H1 (cell line): ENCODE measurements at regions not wholly inside any gene's neighbourhood (a gene's known extent, or its start where the extent isn't known, plus 50 kb on each side); places are given as distances from the start of the nearest gene placed in this dataset.

Source experiments
- CTCF ChIA-PET: fragments of 300-600 bp; sonication (Branson Sonifier 250); formaldehyde crosslinking; loops from one replicate; lab custom pipeline; 2021; ENCODE audit not compliant: partially characterized antibody; lab: Charles Lee
- POLR2A ChIA-PET: fragments of 300-600 bp; sonication (Branson Sonifier 250); formaldehyde crosslinking; loops from one replicate; lab custom pipeline; 2021; ENCODE audit warnings: inconsistent platforms; ENCODE audit not compliant: partially characterized antibody; lab: Charles Lee
- DNase-seq, 2 experiments: peaks; one replicate each; pipeline versions ENCODE4 v3.0.0 to v3.0.0-alpha.2; 2010 to 2022; ENCODE audit warnings: low spot score in 2 of 2, low read depth in 1 of 2, mixed read lengths in 1 of 2
- FAIRE-seq: peaks from 2 replicates; lab custom pipeline; 2011; peaks lifted over from hg19 to GRCh38; lab: Jason Lieb, UNC
- H2AFZ ChIP-seq: 2 replicates; pipeline ENCODE4 v1.8.1; 2012; ENCODE audit warnings: low read length, inconsistent platforms
- H2AK5ac ChIP-seq: 2 replicates; pipeline ENCODE4 v1.6.1; 2013; ENCODE audit warnings: low read depth, low read length
- H2BK120ac ChIP-seq: replicated peaks from 2 replicates; pipeline ENCODE3; 2013; ENCODE audit warnings: low read depth, low read length, inconsistent platforms
- H2BK12ac ChIP-seq: 2 replicates; pipeline ENCODE4 v1.6.1; 2013; ENCODE audit warnings: low read depth, low read length
- H2BK15ac ChIP-seq: 2 replicates; pipeline ENCODE4 v1.6.1; 2013; ENCODE audit warnings: low read length
- H2BK20ac ChIP-seq: 2 replicates; pipeline ENCODE4 v1.6.1; 2013; ENCODE audit warnings: low read length
- H2BK5ac ChIP-seq: 2 replicates; pipeline ENCODE4 v1.6.1; 2013; ENCODE audit warnings: low read depth, low read length
- H3K14ac ChIP-seq: 2 replicates; pipeline ENCODE4 v1.6.1; 2013; ENCODE audit warnings: inconsistent platforms; ENCODE audit not compliant: insufficient read length
- H3K18ac ChIP-seq: 2 replicates; pipeline ENCODE4 v1.6.1; 2013; ENCODE audit warnings: low read length; ENCODE audit errors: extremely low read depth
- H3K23ac ChIP-seq: 2 replicates; pipeline ENCODE4 v1.6.1; 2013; ENCODE audit warnings: inconsistent platforms; ENCODE audit not compliant: insufficient read length
- H3K23me2 ChIP-seq: 2 replicates; pipeline ENCODE4 v1.6.1; 2013; ENCODE audit warnings: low read depth, low read length
- H3K27ac ChIP-seq: 2 replicates; pipeline ENCODE4 v1.6.1; 2011; ENCODE audit warnings: low read depth, low read length, inconsistent platforms
- H3K27me3 ChIP-seq, 4 experiments: replicated peaks in 1 of 4; 1 replicate in 1 of 4; 2 replicates in 3 of 4; pipeline versions ENCODE4 v1.6.1 to v1.8.1; 2011 to 2013; ENCODE audit warnings: low read length in 3 of 4, mild to moderate bottlenecking in 3 of 4, inconsistent platforms in 2 of 4, mixed read lengths in 2 of 4, moderate library complexity in 1 of 4; ENCODE audit not compliant: control insufficient read depth in 3 of 4, insufficient read depth in 3 of 4; ENCODE audit errors: extremely low read depth in 1 of 4
- H3K36me3 ChIP-seq, 4 experiments: 2 replicates each; pipeline versions ENCODE4 v1.6.1 to v1.8.1; 2011 to 2013; ENCODE audit warnings: mild to moderate bottlenecking in 4 of 4, low read length in 3 of 4, moderate library complexity in 2 of 4, control low read depth in 1 of 4, inconsistent platforms in 1 of 4; ENCODE audit not compliant: insufficient read depth in 4 of 4, control insufficient read depth in 2 of 4
- H3K4ac ChIP-seq: replicated peaks from 2 replicates; pipeline ENCODE3; 2013; ENCODE audit warnings: low read length, low read depth, mixed read lengths, inconsistent platforms; ENCODE audit not compliant: insufficient read length
- H3K4me1 ChIP-seq, 4 experiments: replicated peaks in 1 of 4; 1 replicate in 1 of 4; 2 replicates in 3 of 4; pipeline versions ENCODE4 v1.6.1 to v1.8.1; 2011 to 2013; ENCODE audit warnings: low read length in 3 of 4, inconsistent platforms in 2 of 4, mixed read lengths in 1 of 4; ENCODE audit not compliant: insufficient read depth in 4 of 4, control insufficient read depth in 3 of 4
- H3K4me2 ChIP-seq, 2 experiments: 2 replicates each; pipeline versions ENCODE4 v1.6.1 to v1.8.1; 2011 to 2013; ENCODE audit warnings: low read depth in 2 of 2, low read length in 2 of 2, control low read depth in 1 of 2, inconsistent platforms in 1 of 2, mild to moderate bottlenecking in 1 of 2; ENCODE audit not compliant: insufficient read depth in 1 of 2
- H3K4me3 ChIP-seq, 4 experiments: fragments of 200-600, 300-600 bp in 1 of 4; sonication (generic), shearing (Covaris generic), sonication (Bioruptor Twin) in 1 of 4; 2 replicates each; pipeline versions ENCODE4 v1.5.1 to v1.8.1; 2011 to 2016; ENCODE audit warnings: low read length in 4 of 4, low read depth in 3 of 4, control low read depth in 2 of 4, inconsistent platforms in 2 of 4, mild to moderate bottlenecking in 2 of 4, mixed read lengths in 1 of 4, moderate library complexity in 1 of 4; ENCODE audit not compliant: insufficient read depth in 2 of 4; ENCODE audit errors: extremely low read depth in 1 of 4
- H3K56ac ChIP-seq: replicated peaks from 2 replicates; pipeline ENCODE3; 2013; ENCODE audit warnings: low read depth, mild to moderate bottlenecking, mixed read lengths, low read length, inconsistent platforms; ENCODE audit not compliant: insufficient read length
- H3K79me1 ChIP-seq: 2 replicates; pipeline ENCODE4 v1.6.1; 2013; ENCODE audit warnings: low read depth, low read length, control low read depth
- H3K79me2 ChIP-seq, 2 experiments: 2 replicates each; pipeline versions ENCODE4 v1.6.1 to v1.8.1; 2012 to 2013; ENCODE audit warnings: low read length in 2 of 2, mild to moderate bottlenecking in 2 of 2, inconsistent platforms in 1 of 2; ENCODE audit not compliant: insufficient read depth in 2 of 2, control insufficient read depth in 1 of 2
- H3K9ac ChIP-seq, 4 experiments: replicated peaks in 1 of 4; 1 replicate in 1 of 4; 2 replicates in 3 of 4; pipeline versions ENCODE4 v1.6.1 to v1.8.1; 2011 to 2013; ENCODE audit warnings: low read depth in 3 of 4, low read length in 3 of 4, control low read depth in 2 of 4, mild to moderate bottlenecking in 2 of 4, moderate library complexity in 2 of 4, inconsistent platforms in 1 of 4; ENCODE audit errors: extremely low read depth in 1 of 4
- H3K9me3 ChIP-seq, 2 experiments: 2 replicates each; pipeline versions ENCODE4 v1.6.1 to v1.8.1; 2012 to 2013; ENCODE audit warnings: mild to moderate bottlenecking in 2 of 2, moderate library complexity in 2 of 2, control low read depth in 1 of 2, inconsistent platforms in 1 of 2, low read depth in 1 of 2, low read length in 1 of 2, mixed read lengths in 1 of 2; ENCODE audit not compliant: insufficient read depth in 2 of 2
- H4K20me1 ChIP-seq, 2 experiments: replicated peaks in 1 of 2; 2 replicates each; pipeline versions ENCODE3 to v1.8.1; 2011 to 2013; ENCODE audit warnings: inconsistent platforms in 2 of 2, low read length in 2 of 2, mild to moderate bottlenecking in 1 of 2; ENCODE audit not compliant: insufficient read depth in 2 of 2, control insufficient read depth in 1 of 2
- H4K5ac ChIP-seq: 2 replicates; pipeline ENCODE4 v1.6.1; 2013; ENCODE audit warnings: low read length, low read depth, mixed read lengths, inconsistent platforms; ENCODE audit not compliant: insufficient read length
- H4K8ac ChIP-seq: 2 replicates; pipeline ENCODE4 v1.8.0; 2013; ENCODE audit warnings: mild to moderate bottlenecking, moderate library complexity, low read length, inconsistent platforms; ENCODE audit not compliant: insufficient read depth; ENCODE audit errors: extremely low read depth
- H4K91ac ChIP-seq: replicated peaks from 2 replicates; pipeline ENCODE3; 2013; ENCODE audit warnings: low read length, mixed read lengths, inconsistent platforms; ENCODE audit not compliant: insufficient read length
- NANOG ChIP-seq: IDR thresholded peaks from 2 replicates; pipeline ENCODE4 v1.6.1; 2011; ENCODE audit warnings: low read length, low read depth, mild to moderate bottlenecking, inconsistent platforms; ENCODE audit not compliant: insufficient read depth, poor library complexity, severe bottlenecking
- WGBS, 2 experiments: shearing (Covaris generic) in 1 of 2; methylation state at CpG; one replicate each; pipeline versions ENCODE4 v1.1.6 to v1.1.7; 2013 to 2015; ENCODE audit warnings: low lambda C conversion rate in 2 of 2, mixed read lengths in 2 of 2, inconsistent platforms in 1 of 2, low coverage in 1 of 2, missing lambda C conversion rate in 1 of 2; ENCODE audit not compliant: insufficient replicate concordance in 2 of 2, insufficient coverage in 1 of 2, insufficient read length in 1 of 2; ENCODE audit errors: extremely low coverage in 1 of 2, missing lambda C conversion rate in 1 of 2; 5-methylcytosine and 5-hydroxymethylcytosine counted together
- TF ChIP-seq, protein P1 (sequence below): IDR thresholded peaks from 2 replicates; pipeline ENCODE4 v1.6.1; 2012; ENCODE audit warnings: low read length, inconsistent platforms

DNA sequence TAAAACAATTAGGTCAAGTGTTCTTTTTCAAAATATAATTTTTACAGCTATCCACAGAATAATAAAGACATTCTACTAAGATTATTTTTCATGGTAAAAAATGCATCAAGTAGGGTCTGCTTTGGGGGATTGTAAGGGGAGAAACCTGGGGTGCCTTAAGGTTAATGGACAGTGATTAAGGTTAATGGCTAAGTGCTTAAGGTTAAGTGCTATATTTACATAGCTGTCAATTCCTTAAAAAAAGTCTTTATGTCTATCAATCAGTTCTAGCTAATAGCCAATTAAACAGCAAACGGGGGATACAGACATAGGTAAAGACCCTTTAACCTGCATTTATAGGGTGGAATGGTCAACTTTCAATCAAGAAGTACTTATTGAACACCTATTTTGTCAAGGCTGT lies 284.5 kb upstream of the SEMA3A start:
- H3K56ac ChIP-seq, result no peak overlapping the region
- no peak overlapping the region for H3K4me2 ChIP-seq
- no peak for FAIRE-seq
- POLR2A ChIA-PET, result no interaction called here
- H3K79me1 ChIP-seq, result no peaks in the 10 kb centered on the region
- H3K9me3 ChIP-seq, result no peaks in the 10 kb centered on the region
- H2BK15ac ChIP-seq, result no peak overlapping the region
- no peak overlapping the region for H2AK5ac ChIP-seq
- no peak overlapping the region for H3K4me3 ChIP-seq
- H3K23me2 ChIP-seq, result no peaks in the 10 kb centered on the region
- no peak overlapping the region for H4K5ac ChIP-seq
- no peaks in the 10 kb centered on the region for H3K79me2 ChIP-seq
- H3K23ac ChIP-seq, result no peak overlapping the region
- no peak for DNase-seq
- H4K91ac ChIP-seq, result no peak overlapping the region
- H2AFZ ChIP-seq, result no peak overlapping the region
- H3K9ac ChIP-seq, result no peak overlapping the region
- no peak overlapping the region for H3K18ac ChIP-seq
- H4K20me1 ChIP-seq, result no peaks in the 10 kb centered on the region
- no peaks in the 10 kb centered on the region for H3K36me3 ChIP-seq
- no peak overlapping the region for H3K14ac ChIP-seq
- H2BK20ac ChIP-seq, result no peak overlapping the region
- CTCF ChIA-PET, result no interaction called here
- no peak overlapping the region for H3K4ac ChIP-seq
- no peaks in the 10 kb centered on the region for H3K27me3 ChIP-seq
- WGBS, 2 experiments, result 52% methylated on average over 1 of the region's 1 CpG; no CpG with 5 or more reads in 1 of the 2 experiments
- peak; percentile 38 for TF ChIP-seq NANOG
- TF ChIP-seq, protein P1, sequence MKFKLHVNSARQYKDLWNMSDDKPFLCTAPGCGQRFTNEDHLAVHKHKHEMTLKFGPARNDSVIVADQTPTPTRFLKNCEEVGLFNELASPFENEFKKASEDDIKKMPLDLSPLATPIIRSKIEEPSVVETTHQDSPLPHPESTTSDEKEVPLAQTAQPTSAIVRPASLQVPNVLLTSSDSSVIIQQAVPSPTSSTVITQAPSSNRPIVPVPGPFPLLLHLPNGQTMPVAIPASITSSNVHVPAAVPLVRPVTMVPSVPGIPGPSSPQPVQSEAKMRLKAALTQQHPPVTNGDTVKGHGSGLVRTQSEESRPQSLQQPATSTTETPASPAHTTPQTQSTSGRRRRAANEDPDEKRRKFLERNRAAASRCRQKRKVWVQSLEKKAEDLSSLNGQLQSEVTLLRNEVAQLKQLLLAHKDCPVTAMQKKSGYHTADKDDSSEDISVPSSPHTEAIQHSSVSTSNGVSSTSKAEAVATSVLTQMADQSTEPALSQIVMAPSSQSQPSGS, result no peak
- no peak overlapping the region for H2BK120ac ChIP-seq
- H2BK5ac ChIP-seq, result no peak overlapping the region
- no peak overlapping the region for H2BK12ac ChIP-seq
- no peak overlapping the region for H4K8ac ChIP-seq
- no peak overlapping the region for H3K27ac ChIP-seq
- peaks cover 0 to 5% (median under 1%) of the 10 kb centered on the region in 4 experiments; a peak in 4 of 7 replicates for H3K4me1 ChIP-seq
